Glutamatergic neuron (in vitro differentiated cells): ENCODE measurements at regions not wholly inside any gene's neighbourhood (a gene's known extent, or its start where the extent isn't known, plus 50 kb on each side); places are given as distances from the start of the nearest gene placed in this dataset.

Source experiments
- DNase-seq: peaks from one replicate; pipeline ENCODE4 v3.0.0; 2022
- H3K27ac Mint-ChIP-seq: one replicate; pipeline ENCODE4 v1.8.0; 2020; ENCODE audit warnings: mild to moderate bottlenecking, mixed read lengths, inconsistent platforms; ENCODE audit not compliant: unreplicated experiment
- H3K27me3 Mint-ChIP-seq: one replicate; pipeline ENCODE4 v1.8.0; 2020; ENCODE audit warnings: mild to moderate bottlenecking, moderate library complexity, mixed read lengths, inconsistent platforms; ENCODE audit not compliant: unreplicated experiment
- H3K36me3 Mint-ChIP-seq: one replicate; pipeline ENCODE4 v1.8.0; 2020; ENCODE audit warnings: mild to moderate bottlenecking, mixed read lengths, inconsistent platforms; ENCODE audit not compliant: unreplicated experiment
- H3K4me1 Mint-ChIP-seq: one replicate; pipeline ENCODE4 v1.8.0; 2020; ENCODE audit warnings: mild to moderate bottlenecking, low read depth, mixed read lengths, inconsistent platforms; ENCODE audit not compliant: unreplicated experiment
- H3K4me3 Mint-ChIP-seq: one replicate; pipeline ENCODE4 v1.8.0; 2020; ENCODE audit warnings: mild to moderate bottlenecking, mixed read lengths, inconsistent platforms; ENCODE audit not compliant: unreplicated experiment
- H3K9me3 Mint-ChIP-seq: one replicate; pipeline ENCODE4 v1.8.0; 2020; ENCODE audit warnings: mild to moderate bottlenecking, moderate library complexity, mixed read lengths, inconsistent platforms; ENCODE audit not compliant: unreplicated experiment
- CTCF ChIP-seq: fragments of 200-600 bp; sonication (generic); IDR thresholded peaks from one replicate; pipeline ENCODE4 v1.5.0; 2021; ENCODE audit not compliant: partially characterized antibody, unreplicated experiment

GRCh38 chr18:60062396-60062795, 162.6 kb downstream of the PMAIP1 start:
- Mint-ChIP-seq H3K27me3 (no peaks in the 10 kb centered on the region), H3K4me1 (no peaks in the 10 kb centered on the region), H3K27ac (no peak overlapping the region)

GRCh38 chr18:60060578-60060977, 160.8 kb downstream of the PMAIP1 start:
- Mint-ChIP-seq H3K4me3 (no peak overlapping the region), H3K9me3 (no peaks in the 10 kb centered on the region)

More at GRCh38 chr18:60062396-60062795, 162.6 kb downstream of the PMAIP1 start:
- Mint-ChIP-seq H3K4me3 (no peak overlapping the region), H3K9me3 (no peaks in the 10 kb centered on the region), H3K36me3 (no peaks in the 10 kb centered on the region)
- no peak for TF ChIP-seq CTCF
- DNase-seq: no peak

GRCh38 chr18:60060026-60060425, 160.2 kb downstream of the PMAIP1 start:
- TF ChIP-seq CTCF: no peak
- DNase-seq: no peak
- Mint-ChIP-seq H3K27me3 (no peaks in the 10 kb centered on the region), H3K9me3 (no peaks in the 10 kb centered on the region), H3K36me3 (no peaks in the 10 kb centered on the region), H3K4me1 (no peaks in the 10 kb centered on the region), H3K27ac (no peak overlapping the region), H3K4me3 (no peak overlapping the region)

More at GRCh38 chr18:60060578-60060977, 160.8 kb downstream of the PMAIP1 start:
- no peak for DNase-seq
- Mint-ChIP-seq H3K36me3 (no peaks in the 10 kb centered on the region), H3K27ac (no peak overlapping the region), H3K27me3 (no peaks in the 10 kb centered on the region), H3K4me1 (no peaks in the 10 kb centered on the region)
- TF ChIP-seq CTCF: no peak

GRCh38 chr18:60059216-60059615, 159.4 kb downstream of the PMAIP1 start:
- DNase-seq: no peak
- Mint-ChIP-seq H3K4me1 (no peaks in the 10 kb centered on the region), H3K9me3 (no peaks in the 10 kb centered on the region), H3K27me3 (no peaks in the 10 kb centered on the region), H3K36me3 (no peaks in the 10 kb centered on the region), H3K27ac (no peak overlapping the region), H3K4me3 (no peak overlapping the region)
- no peak for TF ChIP-seq CTCF

- H3K27me3 Mint-ChIP-seq: no peaks in the 10 kb centered on the region
- no peaks in the 10 kb centered on the region for H3K9me3 Mint-ChIP-seq
- no peak overlapping the region for H3K27ac Mint-ChIP-seq
- H3K4me3 Mint-ChIP-seq: no peak overlapping the region
- H3K36me3 Mint-ChIP-seq: no peaks in the 10 kb centered on the region
- H3K4me1 Mint-ChIP-seq: no peaks in the 10 kb centered on the region
- no peak for TF ChIP-seq CTCF
- no peak for DNase-seq
These were observed 154.0 kb downstream of the PMAIP1 start for GRCh38 chr18:60053747-60054304.
